B cell (primary cell): ENCODE measurements at regions not wholly inside any gene's neighbourhood (a gene's known extent, or its start where the extent isn't known, plus 50 kb on each side); places are given as distances from the start of the nearest gene placed in this dataset.

ENCODE experiments used
- ATAC-seq: fragments of 200-7000 bp; cut with Tn5 transposase; one replicate; pipeline ENCODE4 v1.10.0; 2021; ENCODE audit warnings: low read depth, mild to moderate bottlenecking, moderate number of reproducible peaks, moderate library complexity
- CTCF ChIA-PET: fragments of 350-600 bp; sonication (Branson Sonifier 250); formaldehyde crosslinking; loops from one replicate; lab custom pipeline; 2021; ENCODE audit warnings: antibody characterized with exemption, inconsistent platforms; lab: Charles Lee
- POLR2A ChIA-PET: fragments of 350-600 bp; sonication (Branson Sonifier 250); formaldehyde crosslinking; loops from one replicate; lab custom pipeline; 2021; ENCODE audit warnings: antibody characterized with exemption; lab: Charles Lee
- DNase-seq: peaks from one replicate; pipeline ENCODE4 v3.0.0; 2013
- H2AFZ ChIP-seq: 2 replicates; pipeline ENCODE4 v1.6.1; 2012; ENCODE audit warnings: mild to moderate bottlenecking, low read depth, low read length; ENCODE audit not compliant: insufficient read depth, poor library complexity, severe bottlenecking
- H3K27ac ChIP-seq, 2 donors: 1 replicate in 1 of 2; 2 replicates in 1 of 2; pipeline ENCODE4 v1.5.1; 2012 to 2013; ENCODE audit warnings: low read length in 2 of 2, mild to moderate bottlenecking in 2 of 2, moderate library complexity in 1 of 2
- H3K27me3 ChIP-seq, 4 experiments: fragments of 200-600 bp in 1 of 4; sonication (generic) in 1 of 4; replicated peaks in 1 of 4; 1 replicate in 2 of 4; 2 replicates in 2 of 4; pipeline versions ENCODE4 v1.6.1 to v1.7.0; 2013 to 2016; ENCODE audit warnings: low read length in 3 of 4, mild to moderate bottlenecking in 2 of 4, mixed read lengths in 1 of 4, moderate library complexity in 1 of 4; ENCODE audit not compliant: insufficient read depth in 4 of 4, control insufficient read depth in 3 of 4; ENCODE audit errors: control extremely low read depth in 1 of 4
- H3K36me3 ChIP-seq, 2 experiments: replicated peaks in 1 of 2; 1 replicate in 1 of 2; 2 replicates in 1 of 2; pipeline versions ENCODE4 v1.6.1 to v1.7.1; 2013; ENCODE audit warnings: low read length in 1 of 2; ENCODE audit not compliant: insufficient read depth in 2 of 2, control insufficient read depth in 1 of 2; ENCODE audit errors: control extremely low read depth in 1 of 2, extremely low read depth in 1 of 2
- H3K4me1 ChIP-seq, 2 donors: fragments of 200-600 bp in 1 of 2; sonication (generic) in 1 of 2; 1 replicate in 1 of 2; 2 replicates in 1 of 2; pipeline versions ENCODE4 v1.5.1 to v1.6.1; 2013 to 2017; ENCODE audit warnings: low read length in 2 of 2; ENCODE audit not compliant: control insufficient read depth in 2 of 2, insufficient read depth in 2 of 2
- H3K4me2 ChIP-seq: replicated peaks from 2 replicates; pipeline ENCODE3; 2012; ENCODE audit warnings: mild to moderate bottlenecking, low read depth, low read length; ENCODE audit not compliant: poor library complexity, severe bottlenecking
- H3K4me3 ChIP-seq, 5 experiments: fragments of 200-600 bp in 1 of 5; sonication (generic) in 1 of 5; 1 replicate in 3 of 5; 2 replicates in 2 of 5; pipeline versions ENCODE4 v1.5.1 to v1.7.0; 2011 to 2016; ENCODE audit warnings: low read length in 4 of 5, mild to moderate bottlenecking in 4 of 5, low read depth in 2 of 5, control low read depth in 1 of 5, moderate library complexity in 1 of 5; ENCODE audit not compliant: insufficient read depth in 1 of 5; ENCODE audit errors: control extremely low read depth in 1 of 5, extremely low read depth in 1 of 5
- H3K79me2 ChIP-seq: fragments of 200-600 bp; sonication (generic); one replicate; pipeline ENCODE4 v1.6.0; 2016; ENCODE audit warnings: low read length; ENCODE audit not compliant: control insufficient read depth, insufficient read depth
- H3K9ac ChIP-seq: fragments of 200-600 bp; sonication (generic); 2 replicates; pipeline ENCODE4 v1.6.1; 2017; ENCODE audit warnings: mild to moderate bottlenecking, low read length, moderate library complexity
- H3K9me3 ChIP-seq, 3 donors: one replicate each; pipeline versions ENCODE4 v1.6.1 to v1.7.1; 2013; ENCODE audit warnings: low read length in 2 of 3; ENCODE audit not compliant: control insufficient read depth in 2 of 3, insufficient read depth in 1 of 3; ENCODE audit errors: control extremely low read depth in 1 of 3
- H4K20me1 ChIP-seq: 2 replicates; pipeline ENCODE4 v1.6.0; 2012; ENCODE audit warnings: mild to moderate bottlenecking, low read length; ENCODE audit not compliant: insufficient read depth, control insufficient read depth, poor library complexity, severe bottlenecking
- H3K27ac Mint-ChIP-seq: one replicate; pipeline ENCODE4 v1.8.0; 2021; ENCODE audit warnings: mixed read lengths
- H3K27me3 Mint-ChIP-seq: one replicate; pipeline ENCODE4 v1.8.0; 2021; ENCODE audit warnings: mixed read lengths
- H3K4me1 Mint-ChIP-seq: one replicate; pipeline ENCODE4 v1.8.0; 2021; ENCODE audit warnings: mixed read lengths
- H3K4me3 Mint-ChIP-seq: one replicate; pipeline ENCODE4 v1.8.0; 2021; ENCODE audit warnings: mixed read lengths
- H3K9me3 Mint-ChIP-seq: one replicate; pipeline ENCODE4 v1.8.0; 2022; ENCODE audit warnings: mixed read lengths; ENCODE audit not compliant: insufficient read depth
- CTCF ChIP-seq: fragments of 200-600 bp; IDR thresholded peaks from one replicate; pipeline ENCODE4 v1.8.0; 2022; ENCODE audit warnings: antibody characterized with exemption, mild to moderate bottlenecking
- EZH2 ChIP-seq: IDR thresholded peaks from 2 replicates; pipeline ENCODE4 v1.6.1; 2012; ENCODE audit warnings: borderline replicate concordance, low read depth, mild to moderate bottlenecking, moderate library complexity, low read length; ENCODE audit not compliant: insufficient read depth, poor library complexity, severe bottlenecking
- WGBS: methylation state at CpG from one replicate; pipeline ENCODE4 v1.1.5; 2013; ENCODE audit warnings: missing lambda C conversion rate; ENCODE audit not compliant: insufficient coverage; 5-methylcytosine and 5-hydroxymethylcytosine counted together
- intact Hi-C: fragments of 100-400 bp; cut with micrococcal nuclease; formaldehyde crosslinking; loops from one replicate; pipeline ENCODE4 v1.10.0; 2022

GRCh38 chr3:13236557-13237173, 163.4 kb upstream of the IQSEC1 start:
- no peak for ATAC-seq
- TF ChIP-seq CTCF, result no peak
- TF ChIP-seq EZH2, result no peak
- H3K9ac ChIP-seq, result no peak overlapping the region
- H3K4me3 ChIP-seq, result no peak overlapping the region
- peaks cover 9% of the 10 kb centered on the region for H3K27me3 Mint-ChIP-seq
- peaks cover 40% of the 10 kb centered on the region for H3K4me1 Mint-ChIP-seq
- no peak overlapping the region for H3K4me3 Mint-ChIP-seq
- H3K9me3 Mint-ChIP-seq, result no peaks in the 10 kb centered on the region
- H3K27me3 ChIP-seq, result peaks cover 0 to 14% (median 0%) of the 10 kb centered on the region in 4 experiments
- POLR2A ChIA-PET, result no interaction called here
- no peak overlapping the region for H2AFZ ChIP-seq
- no peaks in the 10 kb centered on the region for H3K36me3 ChIP-seq
- H3K27ac Mint-ChIP-seq, result no peak overlapping the region
- peaks cover 31 to 39% of the 10 kb centered on the region in 2 donors for H3K4me1 ChIP-seq
- H3K9me3 ChIP-seq, result no peaks in the 10 kb centered on the region
- DNase-seq, result no peak
- no peak overlapping the region for H3K27ac ChIP-seq
- H4K20me1 ChIP-seq, result no peaks in the 10 kb centered on the region
- H3K79me2 ChIP-seq, result no peaks in the 10 kb centered on the region
- 91% methylated on average over 9 of the region's 14 CpGs for WGBS
- intact Hi-C loops, result loop anchor here (10.0 kb wide), 1 partner anchor 122 kb away; no protein-coding TSS in a partner anchor
- CTCF ChIA-PET, result no interaction called here
- no peak overlapping the region for H3K4me2 ChIP-seq

GRCh38 chr3:13235897-13236296, 162.7 kb upstream of the IQSEC1 start:
- WGBS, result 88% methylated on average over 11 of the region's 11 CpGs
- H3K9me3 Mint-ChIP-seq, result no peaks in the 10 kb centered on the region
- Histone ChIP-seq H3K36me3 (no peaks in the 10 kb centered on the region), H3K4me3 (peak overlapping the region in 1 of 5 experiments; percentile 46), H3K4me2 (peak overlapping the region; percentile 73), H3K4me1 (peaks cover 31 to 39% of the 10 kb centered on the region in 2 donors), H3K9ac (no peak overlapping the region), H3K9me3 (no peaks in the 10 kb centered on the region), H3K27ac (no peak overlapping the region), H3K27me3 (peaks cover 0 to 14% (median 0%) of the 10 kb centered on the region in 4 experiments), H2AFZ (no peak overlapping the region), H4K20me1 (no peaks in the 10 kb centered on the region), H3K79me2 (no peaks in the 10 kb centered on the region)
- intact Hi-C loops, result loop anchor here (10.0 kb wide), 1 partner anchor 121 kb away; no protein-coding TSS in a partner anchor
- H3K4me3 Mint-ChIP-seq, result peak overlapping the region; percentile 72
- TF ChIP-seq CTCF (no peak), EZH2 (no peak)
- peaks cover 9% of the 10 kb centered on the region for H3K27me3 Mint-ChIP-seq
- peaks cover 41% of the 10 kb centered on the region for H3K4me1 Mint-ChIP-seq
- CTCF ChIA-PET, result no interaction called here
- POLR2A ChIA-PET, result no interaction called here
- DNase-seq, result peak; percentile 30
- no peak for ATAC-seq
- H3K27ac Mint-ChIP-seq, result peak overlapping the region; percentile 15
